Panc1 (cell line): ENCODE measurements at regions not wholly inside any gene's neighbourhood (a gene's known extent, or its start where the extent isn't known, plus 50 kb on each side); places are given as distances from the start of the nearest gene placed in this dataset.

ENCODE experiments used
- ATAC-seq: fragments of 200-7000 bp; cut with Tn5 transposase; 2 replicates; pipeline ENCODE4 v1.9.1; 2020; ENCODE audit warnings: mild to moderate bottlenecking, moderate library complexity
- BruUV-seq: library from RNA; stranded (reverse); fragments of 400-500 nt; replicated peaks from 2 replicates; lab custom pipeline; 2021; lab: Mats Ljungman, UMichigan
- CTCF ChIA-PET: fragments of 300-600 bp; sonication (Branson Sonifier 250); formaldehyde crosslinking; loops from one replicate; lab custom pipeline; 2022; ENCODE audit warnings: antibody characterized with exemption; lab: Charles Lee
- POLR2A ChIA-PET: fragments of 300-600 bp; sonication (Branson Sonifier 250); formaldehyde crosslinking; loops from one replicate; lab custom pipeline; 2022; ENCODE audit warnings: antibody characterized with exemption; lab: Charles Lee
- DNase-seq: peaks from one replicate; pipeline ENCODE4 v3.0.0-alpha.2; 2010; ENCODE audit warnings: low read depth, low spot score
- H3K27ac ChIP-seq: 2 replicates; pipeline ENCODE4 v1.5.1; 2011; ENCODE audit warnings: mild to moderate bottlenecking, low read length, inconsistent platforms
- H3K27me3 ChIP-seq: fragments of 200-500 bp; sonication (Bioruptor generic); 2 replicates; pipeline ENCODE4 v1.6.0; 2014; ENCODE audit warnings: low read length, inconsistent platforms; ENCODE audit not compliant: control insufficient read depth, insufficient read depth
- H3K36me3 ChIP-seq: fragments of 200-500 bp; sonication (Bioruptor generic); 2 replicates; pipeline ENCODE4 v1.5.1; 2014; ENCODE audit warnings: inconsistent platforms, mild to moderate bottlenecking, low read length, moderate library complexity; ENCODE audit not compliant: control insufficient read depth, insufficient read depth
- H3K4me1 ChIP-seq: 2 replicates; pipeline ENCODE4 v1.5.1; 2011; ENCODE audit warnings: inconsistent platforms, mild to moderate bottlenecking, low read length, moderate library complexity; ENCODE audit not compliant: control insufficient read depth, insufficient read depth
- H3K4me3 ChIP-seq, 2 experiments: 2 replicates each; pipeline ENCODE4 v1.5.1; 2011 to 2012; ENCODE audit warnings: low read depth in 2 of 2, low read length in 2 of 2, mild to moderate bottlenecking in 2 of 2, inconsistent platforms in 1 of 2, moderate library complexity in 1 of 2
- H3K9me3 ChIP-seq: fragments of 200-500 bp; sonication (Bioruptor generic); 2 replicates; pipeline ENCODE4 v1.5.1; 2014; ENCODE audit warnings: low read depth, mild to moderate bottlenecking, inconsistent platforms, low read length, moderate library complexity; ENCODE audit not compliant: control insufficient read depth, insufficient read depth
- CTCF ChIP-seq: fragments of 450-650 bp; IDR thresholded peaks from 2 replicates; pipeline ENCODE4 v1.5.1; 2017; ENCODE audit warnings: mild to moderate bottlenecking
- POLR2AphosphoS5 ChIP-seq: IDR thresholded peaks from 2 replicates; pipeline ENCODE4 v1.6.1; 2012; ENCODE audit warnings: mild to moderate bottlenecking, low read depth, low read length, moderate library complexity
- REST ChIP-seq, 2 experiments: IDR thresholded peaks; 2 replicates each; pipeline ENCODE4 v1.6.1; 2011 to 2012; ENCODE audit warnings: low read depth in 2 of 2, control low read depth in 1 of 2, low read length in 1 of 2, mild to moderate bottlenecking in 1 of 2, moderate library complexity in 1 of 2; ENCODE audit not compliant: insufficient read depth in 1 of 2
- SIN3A ChIP-seq: IDR thresholded peaks from 2 replicates; pipeline ENCODE4 v1.6.1; 2012; ENCODE audit warnings: low read depth, mild to moderate bottlenecking, low read length, moderate library complexity, borderline replicate concordance; ENCODE audit not compliant: insufficient read depth
- TCF7L2 ChIP-seq: IDR thresholded peaks from 2 replicates; pipeline ENCODE4 v1.6.1; 2011; ENCODE audit warnings: mild to moderate bottlenecking, low read depth, low read length, inconsistent platforms
- in situ Hi-C: cut with HindIII; loops from 2 replicates; pipeline ENCODE4 v1.10.0; 2016; ENCODE audit warnings: low sequenced_read_pairs, low pct_unique_long_range_greater_than_20kb
- intact Hi-C: fragments of 100-400 bp; cut with micrococcal nuclease; formaldehyde crosslinking; loops from one replicate; pipeline ENCODE4 v1.10.0; 2022; ENCODE audit not compliant: unreplicated experiment

- CTCF ChIA-PET: interaction anchor here (0.5 kb wide), 1 partner anchor 250 kb away, joined by 5 read pairs; no protein-coding TSS in a partner anchor
- POLR2A ChIA-PET: no interaction called here
These were observed 115.2 kb upstream of the NPAS2 start for GRCh38 chr2:100704711-100705110.

GRCh38 chr2:100707016-100707947 lies 112.7 kb upstream of the NPAS2 start:
- DNase-seq: no peak
- ATAC-seq: no peak
- Histone ChIP-seq H3K36me3 (no peaks in the 10 kb centered on the region), H3K4me1 (no peaks in the 10 kb centered on the region), H3K27me3 (no peaks in the 10 kb centered on the region), H3K4me3 (no peak overlapping the region), H3K9me3 (no peaks in the 10 kb centered on the region), H3K27ac (no peak overlapping the region)
- POLR2A ChIA-PET: no interaction called here
- in situ Hi-C loops (no loop called here), intact Hi-C loops (no loop called here)
- CTCF ChIA-PET: no interaction called here
- BruUV-seq: no TSS peak
- no peak for TF ChIP-seq REST (IDR thresholded peaks at IDR 0.05; ENCODE audit: insufficient read depth in 1 of 2, low read depth in 2 of 2, low read length in 1 of 2)
- no peak for TF ChIP-seq CTCF
- TF ChIP-seq TCF7L2: no peak
- no peak for TF ChIP-seq SIN3A

More at GRCh38 chr2:100704711-100705110, 115.2 kb upstream of the NPAS2 start:
- no peak for TF ChIP-seq CTCF
- no peak for TF ChIP-seq SIN3A
- TF ChIP-seq REST (IDR thresholded peaks at IDR 0.05; ENCODE audit: insufficient read depth in 1 of 2, low read depth in 2 of 2, low read length in 1 of 2): no peak
- TF ChIP-seq POLR2AphosphoS5: no peak
- TF ChIP-seq TCF7L2: no peak
- no peaks in the 10 kb centered on the region for H3K36me3 ChIP-seq
- no peaks in the 10 kb centered on the region for H3K27me3 ChIP-seq
- BruUV-seq: no TSS peak
- no peak overlapping the region for H3K27ac ChIP-seq
- no peak for DNase-seq
- ATAC-seq: no peak
- intact Hi-C loops: no loop called here
- no peaks in the 10 kb centered on the region for H3K4me1 ChIP-seq
- in situ Hi-C loops: no loop called here
- H3K9me3 ChIP-seq: no peaks in the 10 kb centered on the region
- H3K4me3 ChIP-seq: no peak overlapping the region
